ENCODE measurements at regions not wholly inside any gene's neighbourhood (a gene's known extent, or its start where the extent isn't known, plus 50 kb on each side); places are given as distances from the start of the nearest gene placed in this dataset.
"Not testable (repeated sequence)": the region's sequence is repeated elsewhere in the genome, so short reads cannot be mapped to it uniquely, and the experiment has no call there.

- not testable (repeated sequence) for TF ChIP-seq EZH2, CTCF (IDR thresholded peaks at IDR 0.05)
These were observed 98.4 kb upstream of the ZNF717 start for GRCh38 chr3:75883719-75884118.
